Left colon (tissue), 2 donors: ENCODE measurements at regions not wholly inside any gene's neighbourhood (a gene's known extent, or its start where the extent isn't known, plus 50 kb on each side); places are given as distances from the start of the nearest gene placed in this dataset.

Source experiments
- ATAC-seq: fragments of 200-7000 bp; cut with Tn5 transposase; one replicate; pipeline ENCODE4 v1.9.1; 2020; ENCODE audit warnings: mild to moderate bottlenecking, moderate library complexity
- DNase-seq, 2 donors: peaks; one replicate each; pipeline ENCODE4 v3.0.0-alpha.2; 2020
- intact Hi-C, 2 donors: fragments of 100-400 bp; cut with DNase I in 1 of 2; cut with micrococcal nuclease in 1 of 2; formaldehyde crosslinking; loops; one replicate each; pipeline versions ENCODE4 v1.11.2 to v1.14.0; 2022; cut with DNase I, micrococcal nuclease
- donor health status: DM: no; HTN: no; CAD: no.
- donor health status: DM: yes; HTN: yes; CAD: no.

DNA sequence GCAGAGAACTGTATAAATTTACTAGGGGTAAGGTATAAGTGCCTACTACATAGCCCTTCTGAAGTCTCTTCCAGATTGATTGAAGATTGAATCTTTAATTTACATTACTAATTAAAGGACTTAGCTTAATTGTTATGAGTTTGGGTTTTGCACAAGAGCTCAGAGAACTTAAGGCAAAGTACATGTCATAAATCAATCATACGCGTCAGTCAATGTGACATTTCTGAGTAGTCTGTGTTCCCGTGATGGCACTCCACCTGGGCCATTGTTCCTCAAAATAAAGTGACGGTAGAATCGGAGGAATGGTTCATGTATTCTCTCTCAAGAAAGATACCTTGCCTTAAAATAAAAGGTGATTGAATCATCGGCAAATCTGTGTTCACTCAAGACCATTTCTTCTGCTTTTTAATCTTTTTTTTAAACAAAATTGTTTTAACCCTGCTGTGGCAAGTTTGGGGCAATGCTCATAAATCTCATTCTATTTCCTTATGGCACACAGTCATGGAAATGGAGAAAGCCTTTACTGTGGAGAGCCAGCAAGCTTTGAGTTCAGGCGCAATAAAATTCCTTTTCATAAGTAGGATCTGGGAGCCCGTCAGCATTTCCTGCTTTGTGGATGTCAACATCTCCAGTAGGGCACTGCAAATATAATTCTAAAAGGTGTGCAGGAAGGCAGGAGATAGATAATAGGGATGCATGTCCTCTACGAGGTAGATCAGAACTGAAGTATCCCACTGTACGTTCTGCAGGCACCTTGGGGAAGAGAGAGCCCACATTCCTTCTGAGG lies 427.4 kb downstream of the GATA3 start:
- no peak for DNase-seq
- intact Hi-C loops, result no loop called here
- peak; percentile 28 for ATAC-seq

DNA sequence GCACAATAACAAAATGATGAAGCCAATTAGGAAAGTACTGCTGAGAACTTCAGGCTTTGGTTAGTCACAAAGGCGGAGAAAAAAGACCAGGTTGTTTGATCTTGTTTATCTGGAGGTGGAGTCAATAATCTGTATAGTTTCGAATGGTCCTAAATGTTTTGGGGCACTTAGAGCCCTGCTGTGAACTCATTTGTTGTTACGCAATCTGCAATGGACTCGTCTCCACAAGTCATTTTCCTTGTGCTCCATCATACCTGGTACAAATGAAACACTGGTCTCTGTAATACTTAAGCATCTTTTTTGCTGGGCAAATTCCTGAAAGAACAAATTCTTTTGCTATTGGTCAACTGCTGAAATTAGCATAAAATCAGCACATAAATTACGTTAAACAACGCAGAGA lies 430.5 kb downstream of the GATA3 start:
- intact Hi-C loops, result no loop called here
- no peak for DNase-seq
- no peak for ATAC-seq

DNA sequence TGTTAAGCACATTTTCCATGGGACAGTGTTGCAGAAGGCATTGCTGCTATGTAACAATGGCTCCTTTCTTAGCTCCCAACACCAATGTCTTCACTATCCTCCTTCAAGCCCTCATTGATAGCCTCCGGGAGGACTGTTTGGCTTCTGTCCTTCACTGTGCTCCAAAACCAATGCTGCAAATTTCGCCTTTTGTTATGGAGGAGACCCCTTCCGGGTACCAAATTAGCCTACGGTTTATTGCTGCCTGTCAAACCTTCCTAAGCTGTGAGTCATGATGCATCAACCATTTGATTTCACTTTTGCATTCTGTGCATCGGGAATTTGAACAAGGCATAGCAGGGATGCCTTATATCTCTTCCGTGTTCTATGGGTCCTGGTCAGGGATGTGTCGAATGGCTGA lies 432.9 kb downstream of the GATA3 start:
- DNase-seq (no peak), ATAC-seq (no peak)
- intact Hi-C loops, result no loop called here

DNA sequence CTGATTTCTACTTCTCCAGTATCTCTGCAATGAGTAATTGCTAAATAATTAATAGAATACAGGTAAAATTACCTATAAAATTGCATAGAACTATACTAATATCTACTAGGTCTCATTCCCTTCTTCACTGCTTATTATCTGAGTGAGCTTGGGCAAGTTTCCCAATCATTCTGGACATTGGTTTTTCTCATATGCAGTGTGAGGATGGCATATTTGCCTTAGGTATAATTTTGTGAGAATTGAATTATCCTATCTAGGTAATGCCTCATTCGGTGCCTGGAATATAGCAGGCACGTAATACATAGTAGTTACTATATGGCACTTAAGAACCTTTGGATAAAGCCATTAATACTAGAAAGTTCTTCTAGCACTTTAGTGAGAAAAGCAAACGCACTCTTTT lies 434.7 kb downstream of the GATA3 start:
- intact Hi-C loops, result no loop called here
- ATAC-seq (no peak), DNase-seq (no peak)

DNA sequence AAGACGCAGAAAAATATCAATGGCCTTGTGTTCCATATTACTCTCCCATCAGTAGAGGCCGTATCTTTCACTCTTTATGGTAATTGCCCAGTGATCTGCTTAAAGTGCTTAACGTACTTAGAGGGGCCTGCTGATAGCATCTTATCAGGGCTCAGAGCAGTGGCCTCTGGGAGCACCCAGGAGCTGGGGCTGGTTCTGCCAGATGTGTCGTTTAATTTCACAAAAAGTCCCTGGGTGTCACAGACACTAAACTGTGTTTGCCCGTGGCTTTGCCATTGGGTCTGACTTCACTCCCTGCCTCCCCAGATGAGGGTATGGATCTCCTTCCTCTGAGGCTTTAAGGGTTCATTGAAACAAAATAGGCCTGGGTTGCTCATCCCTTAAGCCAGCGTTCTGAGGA lies 435.3 kb downstream of the GATA3 start:
- ATAC-seq, result no peak
- intact Hi-C loops, result no loop called here
- no peak for DNase-seq

DNA sequence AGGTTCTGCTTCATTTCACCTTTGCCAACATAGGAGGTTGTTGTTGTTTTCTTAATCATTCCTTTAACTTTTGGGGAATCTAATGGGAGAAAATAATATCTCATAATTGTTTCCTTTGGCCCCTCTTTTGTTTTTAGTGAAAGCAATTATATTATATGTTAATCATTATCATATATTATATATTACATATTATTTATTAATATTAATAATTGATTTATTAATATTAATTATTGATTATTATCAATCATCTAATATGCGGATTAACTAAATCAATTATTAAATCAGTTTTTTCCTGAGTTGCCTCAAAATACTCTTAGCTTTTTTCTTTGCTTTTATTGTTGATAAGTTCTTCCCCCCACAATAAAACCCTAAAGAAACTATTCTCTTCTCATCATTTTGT lies 443.8 kb downstream of the GATA3 start:
- no peak for ATAC-seq
- intact Hi-C loops, result no loop called here
- DNase-seq, result no peak

DNA sequence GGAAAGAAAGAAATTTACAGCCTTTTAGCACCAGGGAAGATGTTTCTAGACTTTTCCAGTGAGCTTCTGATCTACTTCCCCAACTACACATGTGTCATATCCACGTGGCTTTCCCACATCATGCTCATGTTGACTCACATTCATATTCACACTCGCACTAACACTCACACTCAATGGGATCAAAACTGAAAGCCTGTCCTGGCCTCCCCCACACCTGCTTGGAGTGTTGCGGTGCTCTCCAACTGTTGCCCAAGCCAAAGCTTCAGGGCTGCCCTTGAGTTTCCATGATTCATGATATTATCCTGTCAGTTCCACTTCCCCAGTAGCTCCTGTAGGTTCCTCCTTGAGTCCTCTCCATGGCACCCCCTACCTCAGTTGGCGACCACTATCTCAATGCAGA lies 444.4 kb downstream of the GATA3 start:
- no peak for DNase-seq
- no peak for ATAC-seq
- intact Hi-C loops, result no loop called here

DNA sequence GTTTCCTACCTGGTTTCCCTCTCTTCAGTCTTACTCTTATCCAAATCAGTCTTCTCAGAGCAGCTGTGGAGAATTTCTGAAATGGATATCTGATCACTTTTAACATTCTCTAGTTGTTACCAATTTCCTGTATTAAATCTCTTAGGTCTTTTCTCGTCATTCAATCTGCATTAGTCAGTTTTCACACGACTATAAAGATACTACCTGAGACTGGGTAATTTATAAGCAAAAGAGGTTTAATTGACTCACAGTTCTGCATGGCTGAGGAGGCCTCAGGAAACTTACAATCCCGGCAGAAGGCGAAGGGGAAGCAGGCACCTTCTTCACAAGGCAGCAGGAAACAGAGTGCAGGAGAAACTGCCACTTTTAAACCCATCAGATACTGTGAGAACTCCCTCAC lies 444.8 kb downstream of the GATA3 start:
- no peak for ATAC-seq
- DNase-seq, result no peak
- intact Hi-C loops, result no loop called here

DNA sequence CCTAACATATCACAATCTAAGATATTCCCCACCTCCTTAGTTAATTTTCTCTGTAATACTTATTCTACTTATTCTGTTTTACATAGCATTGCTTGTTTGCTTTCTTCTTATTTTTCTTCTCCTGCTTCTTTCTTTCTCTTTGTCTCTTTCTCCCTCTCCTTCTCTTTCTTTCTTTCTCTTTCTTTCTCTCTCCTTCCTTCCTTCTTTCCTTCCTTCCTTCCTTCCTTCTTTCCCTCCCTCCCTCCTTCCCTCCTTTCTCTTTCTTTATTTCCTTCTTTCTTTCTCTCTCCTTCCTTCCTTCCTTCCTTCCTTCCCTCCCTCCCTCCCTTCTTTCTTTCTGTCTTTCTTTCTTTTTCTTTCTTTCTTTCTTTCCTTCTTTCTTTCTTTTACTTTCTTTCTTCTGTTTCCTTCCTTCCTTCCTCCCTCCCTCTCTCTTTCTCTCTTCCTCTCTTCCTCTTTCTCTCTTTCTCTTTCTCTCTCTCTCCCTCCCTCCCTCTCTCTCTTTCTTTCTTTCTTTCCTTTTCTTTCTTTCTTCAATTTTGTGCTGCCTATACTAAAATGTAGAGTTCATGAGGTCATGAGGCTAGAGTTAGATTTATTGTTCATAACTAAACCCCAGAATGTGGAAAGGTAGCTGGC lies 445.4 kb downstream of the GATA3 start:
- DNase-seq (no peak), ATAC-seq (no peak)
- intact Hi-C loops, result no loop called here

DNA sequence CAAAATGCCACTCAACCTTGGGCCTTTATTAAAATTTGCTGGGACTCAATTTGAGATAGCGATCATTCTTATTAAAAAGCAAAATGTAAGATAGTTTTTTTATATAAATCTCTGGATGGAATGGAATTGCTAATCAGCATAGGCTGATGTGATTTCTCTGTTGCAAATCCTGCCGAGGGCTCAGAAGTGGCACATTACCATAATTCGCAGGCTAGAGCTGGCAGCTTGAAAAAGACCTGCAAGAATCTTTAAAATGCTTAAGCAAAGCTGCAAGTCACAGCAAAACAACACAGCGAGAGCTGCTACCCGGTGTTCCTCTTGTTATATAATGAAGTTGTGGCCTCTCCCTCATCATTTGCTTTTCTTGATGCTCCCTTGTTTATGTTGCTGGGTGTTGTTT lies 448.1 kb downstream of the GATA3 start:
- ATAC-seq (no peak), DNase-seq (no peak)
- intact Hi-C loops, result no loop called here

DNA sequence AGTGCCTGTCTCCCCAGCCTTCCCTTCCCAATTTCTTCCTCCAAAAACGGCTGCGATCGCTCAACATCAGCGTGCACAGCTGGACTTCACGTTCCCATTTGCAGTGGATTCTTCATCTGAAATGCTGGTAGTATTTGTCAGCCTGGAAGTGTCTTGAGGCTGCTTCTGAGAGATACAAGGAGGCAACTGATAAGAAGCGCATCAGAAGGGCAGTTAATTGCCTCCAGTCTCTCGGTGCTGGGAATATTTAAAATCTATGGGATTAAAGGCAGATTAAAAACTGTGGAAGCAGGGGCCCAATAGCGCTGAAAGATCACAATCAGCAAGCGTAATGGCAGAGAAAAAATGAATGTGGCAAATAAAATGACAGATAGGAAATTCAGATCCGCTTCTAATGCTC lies 450.0 kb downstream of the GATA3 start:
- intact Hi-C loops, result no loop called here
- DNase-seq, result no peak
- no peak for ATAC-seq

DNA sequence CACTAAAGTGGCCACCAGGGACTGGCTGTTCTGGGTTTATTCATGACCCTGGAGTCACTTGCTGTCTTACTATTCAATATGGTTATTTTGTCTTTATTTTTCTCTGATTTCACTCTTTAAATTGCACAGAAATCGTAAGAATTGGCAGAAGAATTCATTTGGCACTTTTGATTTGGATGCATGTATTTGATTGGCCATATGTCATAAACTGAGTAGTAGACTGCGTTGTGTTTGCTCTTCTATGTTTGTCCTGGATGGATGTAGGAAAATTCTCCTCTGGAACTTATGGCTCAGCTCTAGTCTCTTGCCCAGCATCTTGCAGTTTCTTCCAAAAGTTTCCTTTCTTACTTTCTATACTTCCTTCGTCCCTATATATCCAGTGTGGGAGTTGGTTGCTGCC lies 452.7 kb downstream of the GATA3 start:
- DNase-seq (no peak), ATAC-seq (no peak)
- intact Hi-C loops, result no loop called here

DNA sequence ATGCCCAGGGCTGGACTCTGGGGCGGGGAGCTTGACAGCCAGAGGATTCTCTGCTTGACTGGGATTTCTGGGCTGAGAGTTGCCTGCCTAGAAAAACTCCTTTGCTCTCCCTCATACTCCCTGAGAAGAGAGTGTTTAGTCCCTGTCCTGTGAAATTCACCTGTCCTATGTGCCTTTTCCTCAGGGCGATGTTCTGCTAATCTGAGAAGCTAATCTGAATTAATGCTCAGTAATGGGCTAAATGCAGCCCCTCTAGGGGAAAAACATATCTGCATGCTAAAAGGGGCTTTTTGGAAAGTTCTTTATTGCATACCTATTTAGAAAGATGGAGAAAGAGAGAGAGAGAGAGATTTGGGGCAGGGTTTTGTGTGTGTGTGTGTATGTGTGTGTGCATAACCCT lies 454.4 kb downstream of the GATA3 start:
- DNase-seq (no peak), ATAC-seq (no peak)
- intact Hi-C loops, result no loop called here

DNA sequence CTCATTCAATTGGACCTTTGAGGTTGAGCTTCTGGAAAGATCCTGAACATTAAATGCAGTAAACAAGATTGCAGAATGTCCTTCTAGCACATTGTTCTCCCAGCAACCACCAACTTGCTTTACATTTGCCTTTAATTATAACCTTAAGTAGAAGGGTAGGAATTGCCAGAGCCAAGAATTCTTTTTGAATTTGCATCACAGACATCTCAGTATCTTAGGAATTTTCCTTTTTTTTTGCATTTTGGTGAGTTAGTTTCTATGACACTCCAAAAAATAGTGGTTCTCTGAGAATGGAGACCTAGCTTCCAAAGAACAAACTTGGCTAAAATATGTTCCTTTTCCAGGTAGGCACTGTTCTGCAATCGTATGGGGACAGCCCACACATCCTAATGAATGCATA lies 456.0 kb downstream of the GATA3 start:
- DNase-seq, result no peak
- no peak for ATAC-seq
- intact Hi-C loops, result no loop called here

DNA sequence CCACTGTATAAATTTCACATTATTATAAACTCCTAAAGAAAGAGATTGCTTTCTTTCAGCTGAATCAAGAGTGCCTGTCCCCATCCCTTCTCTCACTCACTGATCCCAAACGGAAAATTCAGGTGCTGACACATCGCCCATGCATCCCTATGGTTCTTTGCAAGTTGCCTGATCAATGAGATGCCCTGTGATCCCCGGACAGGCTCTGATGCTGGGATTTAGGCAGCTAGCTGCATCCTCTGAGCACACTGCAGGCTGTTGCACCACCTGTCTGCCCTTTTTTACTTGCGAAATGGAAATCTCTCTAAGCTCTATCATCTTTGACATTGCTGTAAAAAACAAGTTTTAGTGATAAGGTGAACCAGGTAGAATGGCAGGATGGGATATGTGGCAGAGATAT lies 456.5 kb downstream of the GATA3 start:
- DNase-seq, result no peak
- no peak for ATAC-seq
- intact Hi-C loops, result no loop called here

DNA sequence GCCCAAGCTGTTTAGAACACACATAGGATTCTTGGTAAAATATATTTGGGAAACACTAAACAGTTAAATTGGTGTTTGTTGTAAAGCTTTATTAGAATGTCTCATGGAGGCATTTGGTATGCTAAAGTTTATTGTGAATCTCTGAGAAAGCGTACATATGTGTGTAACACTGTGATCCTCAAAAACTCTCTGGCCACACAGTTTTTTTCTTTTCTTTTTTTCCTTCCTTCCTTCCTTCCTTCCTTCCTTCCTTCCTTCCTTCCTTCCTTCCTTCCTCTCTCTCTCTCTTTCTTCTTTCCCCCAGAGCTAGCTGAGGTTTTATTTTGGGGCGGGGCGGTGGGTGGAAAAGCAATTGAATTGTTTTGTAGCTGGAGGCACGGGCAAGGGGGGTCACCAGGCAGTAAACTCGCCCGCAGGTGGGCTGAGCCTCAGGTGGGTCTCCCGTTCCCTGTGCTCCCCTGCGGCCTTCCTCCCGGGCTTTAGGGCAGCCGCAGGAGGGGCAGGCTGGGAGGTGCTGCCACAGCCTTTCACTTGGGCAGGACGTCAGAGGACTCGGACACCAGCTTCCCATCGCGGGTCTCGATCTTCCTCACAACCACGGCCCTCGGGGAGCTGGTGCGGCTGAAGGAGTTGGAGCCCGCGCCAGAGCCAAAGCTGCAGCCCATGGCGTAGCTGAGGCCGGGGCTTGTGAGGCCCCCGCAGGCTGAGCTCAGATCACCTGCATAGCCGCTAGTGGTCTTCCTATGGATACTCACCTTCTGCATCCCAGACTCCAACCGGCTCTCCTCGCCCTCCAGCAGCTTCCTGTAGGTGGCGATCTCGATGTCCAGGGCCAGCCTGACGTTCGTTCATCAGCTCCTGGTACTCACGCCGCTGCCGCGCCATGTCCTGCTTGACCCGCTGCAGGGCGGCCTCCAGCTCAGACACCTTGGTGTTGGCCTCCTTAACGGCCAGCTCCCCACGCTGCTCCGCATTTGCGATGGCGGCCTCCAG lies 459.0 kb downstream of the GATA3 start:
- ATAC-seq (no peak), DNase-seq (no peak)
- intact Hi-C loops, result no loop called here

DNA sequence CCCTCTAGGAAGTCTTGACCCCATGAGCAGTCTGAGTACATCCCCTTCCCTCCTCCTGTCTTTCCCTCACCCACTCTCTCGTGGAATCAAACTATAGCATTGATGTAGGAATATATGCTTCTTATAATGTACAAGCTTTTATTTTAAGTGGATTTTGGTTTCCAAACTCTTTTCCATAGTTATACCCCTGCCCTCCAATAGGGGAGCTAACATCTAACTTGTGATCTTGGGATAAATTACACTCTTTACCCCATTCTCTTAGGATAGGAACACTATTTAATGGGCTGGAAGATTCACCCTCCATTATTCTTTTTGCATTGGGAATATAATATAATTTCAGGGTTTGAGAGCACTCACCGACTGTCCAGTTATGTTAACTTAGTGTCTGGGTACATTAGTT lies 465.9 kb downstream of the GATA3 start:
- no peak for ATAC-seq
- intact Hi-C loops, result no loop called here
- DNase-seq, result no peak

DNA sequence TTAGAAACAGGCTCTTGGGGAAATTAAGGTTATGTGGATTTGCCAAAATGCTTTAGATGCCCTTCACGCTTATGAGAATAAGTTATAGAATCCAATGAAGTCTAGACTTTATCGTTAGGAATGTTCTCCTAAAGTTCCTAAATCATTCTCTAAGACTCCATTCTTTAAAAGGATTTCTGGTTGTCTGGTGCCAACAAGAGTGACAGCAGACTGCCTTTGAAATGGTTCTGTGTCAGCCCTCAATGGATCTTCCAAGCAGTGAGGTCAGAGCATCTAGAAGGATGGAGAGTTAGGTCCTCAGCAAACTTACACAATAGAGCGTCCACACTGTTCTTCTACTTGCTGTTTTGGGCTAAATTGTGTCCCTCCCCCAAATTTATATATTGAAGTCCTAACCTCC lies 473.3 kb downstream of the GATA3 start:
- intact Hi-C loops, result no loop called here
- ATAC-seq, result no peak
- no peak for DNase-seq

DNA sequence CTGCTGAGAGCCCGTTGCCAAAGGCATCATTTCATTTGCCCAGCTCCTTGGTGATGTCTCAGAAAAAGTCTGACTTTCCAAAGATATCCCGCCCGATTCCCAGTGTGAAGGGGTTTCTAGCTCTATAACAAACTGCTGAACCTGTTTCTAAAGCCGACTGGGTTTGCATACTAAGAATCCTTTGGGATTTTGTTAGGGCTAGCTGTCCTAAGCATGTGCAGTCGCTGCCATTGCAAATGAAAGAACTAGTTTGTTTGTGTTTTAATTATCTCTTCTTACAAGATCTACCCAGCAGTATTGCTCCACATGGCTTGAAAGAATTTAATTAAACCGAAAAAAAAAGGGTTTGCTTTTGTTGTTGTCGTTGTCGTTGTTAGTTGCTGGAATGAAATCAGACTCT lies 476.6 kb downstream of the GATA3 start:
- no peak for DNase-seq
- intact Hi-C loops, result no loop called here
- ATAC-seq, result no peak

DNA sequence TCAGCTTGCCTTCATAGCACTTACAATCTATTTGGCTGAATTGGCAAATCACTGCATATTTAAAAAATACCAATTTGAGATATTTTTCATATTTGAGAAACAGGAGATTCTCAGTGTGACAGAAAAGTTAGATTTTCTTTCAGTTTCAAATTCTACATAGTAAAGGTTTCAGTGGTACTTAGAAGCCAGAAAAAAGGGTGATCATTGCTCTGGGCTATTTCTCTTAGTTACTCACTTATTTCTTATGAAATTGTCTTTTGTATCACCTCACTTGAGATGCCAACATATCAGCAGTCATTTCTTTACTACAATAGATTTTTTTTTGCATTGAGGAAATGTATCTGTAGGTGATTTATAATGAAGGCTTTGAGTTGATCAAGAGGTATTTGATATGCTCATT lies 478.2 kb downstream of the GATA3 start:
- no peak for ATAC-seq
- no peak for DNase-seq
- intact Hi-C loops, result no loop called here
